HG03175 (cell line): ENCODE measurements at regions not wholly inside any gene's neighbourhood (a gene's known extent, or its start where the extent isn't known, plus 50 kb on each side); places are given as distances from the start of the nearest gene placed in this dataset.

Experiments
- ATAC-seq: cut with Tn5 transposase; IDR thresholded peaks from one replicate; pipeline ENCODE4 v1.9.1; 2021; ENCODE audit warnings: mild to moderate bottlenecking, moderate library complexity; ENCODE audit not compliant: unreplicated experiment

GRCh38 chr2:206368484-206368883 is 74.8 kb upstream of the ADAM23 start:
- ATAC-seq: no peak

GRCh38 chr2:206368933-206369569 is 74.3 kb upstream of the ADAM23 start:
- ATAC-seq: no peak

- ATAC-seq: no peak
These were observed 67.4 kb upstream of the ADAM23 start for GRCh38 chr2:206375956-206376355.

- ATAC-seq: no peak
These were observed 64.5 kb upstream of the ADAM23 start for GRCh38 chr2:206378835-206379234.

GRCh38 chr2:206379266-206379665 is 64.1 kb upstream of the ADAM23 start:
- no peak for ATAC-seq

- ATAC-seq: no peak
These were observed 63.4 kb upstream of the ADAM23 start for GRCh38 chr2:206379886-206380285.

- ATAC-seq: no peak
These were observed 61.5 kb upstream of the ADAM23 start for GRCh38 chr2:206381881-206382280.

- ATAC-seq: no peak
These were observed 59.7 kb upstream of the ADAM23 start for GRCh38 chr2:206383669-206384068.

GRCh38 chr2:206387808-206388207 is 55.5 kb upstream of the ADAM23 start:
- ATAC-seq: no peak

GRCh38 chr2:206388698-206389097 is 54.6 kb upstream of the ADAM23 start:
- ATAC-seq: no peak

- no peak for ATAC-seq
These were observed 54.2 kb upstream of the ADAM23 start for GRCh38 chr2:206389164-206389563.

GRCh38 chr2:206390181-206390580 is 53.2 kb upstream of the ADAM23 start:
- ATAC-seq: no peak

GRCh38 chr2:206392118-206392517 is 51.2 kb upstream of the ADAM23 start:
- ATAC-seq: peak; percentile 98
